MM.1S (cell line): ENCODE measurements at regions not wholly inside any gene's neighbourhood (a gene's known extent, or its start where the extent isn't known, plus 50 kb on each side); places are given as distances from the start of the nearest gene placed in this dataset.

Experiments used
- CTCF ChIP-seq: fragments of 300-600 bp; sonication (generic); IDR thresholded peaks from 2 replicates; pipeline ENCODE4 v1.5.1; 2016; ENCODE audit warnings: antibody characterized with exemption, low read length, mixed read lengths
- EZH2 ChIP-seq: fragments of 300-600 bp; sonication (generic); optimal IDR thresholded peaks from 2 replicates; pipeline ENCODE3; 2017; ENCODE audit warnings: low read depth, mild to moderate bottlenecking, antibody characterized with exemption, low read length, mixed read lengths
- EZH2phosphoT487 ChIP-seq: fragments of 300-600 bp; sonication (generic); IDR thresholded peaks from 2 replicates; pipeline ENCODE4 v1.6.1; 2018; ENCODE audit warnings: antibody characterized with exemption, low read length

GRCh38 chr10:61160253-61160652 is 216.3 kb upstream of the RHOBTB1 start:
- TF ChIP-seq CTCF, result no peak
- TF ChIP-seq EZH2, result no peak
- no peak for TF ChIP-seq EZH2phosphoT487
